Thyroid gland (tissue), 4 donors: ENCODE measurements at regions not wholly inside any gene's neighbourhood (a gene's known extent, or its start where the extent isn't known, plus 50 kb on each side); places are given as distances from the start of the nearest gene placed in this dataset.

Experiments
- POLR2A ChIP-seq, 2 donors: fragments of 450-650 bp; IDR thresholded peaks; one replicate each; pipeline ENCODE4 v1.6.1; 2017; ENCODE audit warnings: antibody characterized with exemption in 2 of 2, mild to moderate bottlenecking in 2 of 2, moderate library complexity in 1 of 2
- TF ChIP-seq, protein P1 (sequence below), 6 experiments: fragments of 200-600 bp in 3 of 6; fragments of 450-650 bp in 3 of 6; sonication (generic) in 3 of 6; IDR thresholded peaks; one replicate each; pipeline ENCODE4 v1.5.1; 2016 to 2019; ENCODE audit warnings: antibody characterized with exemption in 6 of 6, mild to moderate bottlenecking in 2 of 6, inconsistent platforms in 1 of 6, moderate library complexity in 1 of 6

- no peak for TF ChIP-seq POLR2A (IDR thresholded peaks at IDR 0.05)
- TF ChIP-seq, protein P1, sequence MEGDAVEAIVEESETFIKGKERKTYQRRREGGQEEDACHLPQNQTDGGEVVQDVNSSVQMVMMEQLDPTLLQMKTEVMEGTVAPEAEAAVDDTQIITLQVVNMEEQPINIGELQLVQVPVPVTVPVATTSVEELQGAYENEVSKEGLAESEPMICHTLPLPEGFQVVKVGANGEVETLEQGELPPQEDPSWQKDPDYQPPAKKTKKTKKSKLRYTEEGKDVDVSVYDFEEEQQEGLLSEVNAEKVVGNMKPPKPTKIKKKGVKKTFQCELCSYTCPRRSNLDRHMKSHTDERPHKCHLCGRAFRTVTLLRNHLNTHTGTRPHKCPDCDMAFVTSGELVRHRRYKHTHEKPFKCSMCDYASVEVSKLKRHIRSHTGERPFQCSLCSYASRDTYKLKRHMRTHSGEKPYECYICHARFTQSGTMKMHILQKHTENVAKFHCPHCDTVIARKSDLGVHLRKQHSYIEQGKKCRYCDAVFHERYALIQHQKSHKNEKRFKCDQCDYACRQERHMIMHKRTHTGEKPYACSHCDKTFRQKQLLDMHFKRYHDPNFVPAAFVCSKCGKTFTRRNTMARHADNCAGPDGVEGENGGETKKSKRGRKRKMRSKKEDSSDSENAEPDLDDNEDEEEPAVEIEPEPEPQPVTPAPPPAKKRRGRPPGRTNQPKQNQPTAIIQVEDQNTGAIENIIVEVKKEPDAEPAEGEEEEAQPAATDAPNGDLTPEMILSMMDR (IDR thresholded peaks at IDR 0.05), result no peak
Measured at GRCh38 chr7:26587536-26587935, 276.9 kb downstream of the SKAP2 start.
